AG09309 (cell line): ENCODE measurements at regions not wholly inside any gene's neighbourhood (a gene's known extent, or its start where the extent isn't known, plus 50 kb on each side); places are given as distances from the start of the nearest gene placed in this dataset.

Experiments used
- DNase-seq: peaks from one replicate; pipeline ENCODE4 v3.0.0-alpha.2; 2010; ENCODE audit warnings: low read depth
- H3K4me3 ChIP-seq: 2 replicates; pipeline ENCODE4 v1.5.1; 2011; ENCODE audit warnings: mild to moderate bottlenecking, low read depth, low read length, moderate library complexity; ENCODE audit not compliant: control insufficient read depth
- TF ChIP-seq, protein P1 (sequence below): IDR thresholded peaks from 2 replicates; pipeline ENCODE4 v1.5.1; 2011; ENCODE audit warnings: mild to moderate bottlenecking, low read depth, low read length, inconsistent platforms; ENCODE audit not compliant: insufficient read depth, control insufficient read depth; ENCODE audit errors: missing control alignments

- TF ChIP-seq, protein P1, sequence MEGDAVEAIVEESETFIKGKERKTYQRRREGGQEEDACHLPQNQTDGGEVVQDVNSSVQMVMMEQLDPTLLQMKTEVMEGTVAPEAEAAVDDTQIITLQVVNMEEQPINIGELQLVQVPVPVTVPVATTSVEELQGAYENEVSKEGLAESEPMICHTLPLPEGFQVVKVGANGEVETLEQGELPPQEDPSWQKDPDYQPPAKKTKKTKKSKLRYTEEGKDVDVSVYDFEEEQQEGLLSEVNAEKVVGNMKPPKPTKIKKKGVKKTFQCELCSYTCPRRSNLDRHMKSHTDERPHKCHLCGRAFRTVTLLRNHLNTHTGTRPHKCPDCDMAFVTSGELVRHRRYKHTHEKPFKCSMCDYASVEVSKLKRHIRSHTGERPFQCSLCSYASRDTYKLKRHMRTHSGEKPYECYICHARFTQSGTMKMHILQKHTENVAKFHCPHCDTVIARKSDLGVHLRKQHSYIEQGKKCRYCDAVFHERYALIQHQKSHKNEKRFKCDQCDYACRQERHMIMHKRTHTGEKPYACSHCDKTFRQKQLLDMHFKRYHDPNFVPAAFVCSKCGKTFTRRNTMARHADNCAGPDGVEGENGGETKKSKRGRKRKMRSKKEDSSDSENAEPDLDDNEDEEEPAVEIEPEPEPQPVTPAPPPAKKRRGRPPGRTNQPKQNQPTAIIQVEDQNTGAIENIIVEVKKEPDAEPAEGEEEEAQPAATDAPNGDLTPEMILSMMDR: no peak
- DNase-seq: peak; percentile 21
- no peak overlapping the region for H3K4me3 ChIP-seq
Observed at GRCh38 chr10:59079386-59080226, 96.8 kb upstream of the PHYHIPL start.

DNA sequence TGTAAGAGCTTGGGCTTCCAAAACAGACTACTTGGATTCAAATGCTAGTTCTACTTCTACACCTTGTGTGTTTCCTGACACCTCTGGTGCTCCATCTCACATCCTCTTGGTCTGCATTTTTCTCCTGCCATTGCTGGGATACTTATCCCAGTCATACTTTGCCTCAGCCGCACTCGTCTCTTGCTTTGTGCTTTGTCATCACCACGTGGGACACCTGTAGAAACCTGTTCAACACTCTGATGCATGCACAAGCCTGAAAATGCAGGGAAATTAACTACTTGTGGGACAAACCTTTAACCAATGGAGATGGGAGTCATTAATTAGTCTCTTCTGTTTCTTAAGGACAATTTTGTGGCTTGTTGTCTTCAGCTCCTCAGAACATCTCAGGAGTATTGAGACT, 94.2 kb upstream of the PHYHIPL start:
- TF ChIP-seq, protein P1: no peak
- no peak overlapping the region for H3K4me3 ChIP-seq

DNA sequence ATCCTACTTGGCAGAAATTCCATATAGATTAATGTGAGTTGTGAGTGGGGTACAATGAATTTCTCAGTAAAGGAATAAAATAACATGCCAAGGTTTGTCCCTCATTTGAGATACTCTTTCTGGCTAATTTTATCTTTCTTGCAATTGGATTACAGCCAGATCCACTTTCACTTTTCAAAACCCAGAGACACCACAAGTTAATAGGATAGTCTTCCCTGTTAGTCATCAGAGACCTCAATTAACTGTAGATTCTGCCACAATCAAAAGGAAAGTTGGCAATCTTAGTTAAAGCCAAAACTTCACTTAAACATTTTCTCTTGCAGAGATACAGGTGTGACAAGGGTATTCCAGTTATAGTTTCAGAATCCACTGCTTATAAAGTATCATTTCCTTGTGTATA, 91.4 kb upstream of the PHYHIPL start:
- DNase-seq: no peak
- TF ChIP-seq, protein P1: no peak
- no peak overlapping the region for H3K4me3 ChIP-seq

More for the DNA sequence above, 94.2 kb upstream of the PHYHIPL start:
- DNase-seq: no peak

GRCh38 chr10:59085711-59086502, 90.5 kb upstream of the PHYHIPL start:
- TF ChIP-seq, protein P1: no peak
- no peak overlapping the region for H3K4me3 ChIP-seq
- no peak for DNase-seq

- TF ChIP-seq, protein P1: no peak
- no peak for DNase-seq
Observed at GRCh38 chr10:59087486-59087885, 89.0 kb upstream of the PHYHIPL start.

DNA sequence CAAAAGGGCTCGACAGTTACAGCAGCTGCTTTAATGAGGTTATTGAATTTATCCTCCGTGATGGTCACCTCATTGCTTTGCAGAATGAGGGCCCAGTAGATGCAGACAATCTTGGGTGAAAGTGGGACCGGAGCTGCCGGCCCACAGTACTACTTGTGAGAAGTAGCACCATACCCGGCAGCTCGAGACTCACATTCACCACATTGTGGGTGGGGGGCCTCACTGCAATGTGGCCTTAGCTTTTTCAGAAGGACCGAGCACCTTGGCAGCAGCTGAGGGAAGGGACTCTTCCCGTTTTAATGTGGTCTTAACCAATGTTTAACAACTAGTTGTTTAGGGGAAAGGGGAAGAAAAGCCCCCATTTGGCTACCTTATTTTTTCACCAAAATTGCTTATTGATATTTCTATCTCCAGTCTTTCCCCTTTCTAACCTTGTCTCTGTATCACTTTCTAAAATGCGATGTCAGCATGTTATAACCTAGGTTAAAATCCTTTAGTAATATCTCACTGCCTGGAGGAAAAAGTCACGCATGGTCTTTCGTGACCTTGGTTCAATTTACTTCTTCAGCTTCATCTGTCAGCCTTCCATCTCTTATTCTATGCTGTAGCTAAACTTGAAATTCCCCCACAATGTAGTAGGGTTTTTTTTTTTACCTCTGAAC, 87.4 kb upstream of the PHYHIPL start:
- DNase-seq: no peak
- TF ChIP-seq, protein P1: no peak
- H3K4me3 ChIP-seq: no peak overlapping the region

More at GRCh38 chr10:59087486-59087885, 89.0 kb upstream of the PHYHIPL start:
- no peak overlapping the region for H3K4me3 ChIP-seq
